ENCODE measurements at regions not wholly inside any gene's neighbourhood (a gene's known extent, or its start where the extent isn't known, plus 50 kb on each side); places are given as distances from the start of the nearest gene placed in this dataset.

GRCh38 chrX:100512471-100512870 is 72.3 kb upstream of the TNMD start:
- DNase-seq, result peak; percentile 39

- DNase-seq, result no peak
Observed at GRCh38 chrX:100494646-100495370, 84.7 kb upstream of the PCDH19 start.

GRCh38 chrX:100491174-100491573 is 81.1 kb upstream of the PCDH19 start:
- no peak for DNase-seq

- no peak for DNase-seq
Observed at GRCh38 chrX:100487795-100488194, 77.7 kb upstream of the PCDH19 start.

GRCh38 chrX:100484971-100485370 is 74.9 kb upstream of the PCDH19 start:
- no peak for DNase-seq

- DNase-seq, result no peak
Observed at GRCh38 chrX:100479329-100479728, 69.3 kb upstream of the PCDH19 start.

- DNase-seq, result no peak
Observed at GRCh38 chrX:100478714-100479306, 68.7 kb upstream of the PCDH19 start.

GRCh38 chrX:100477958-100478357 is 67.9 kb upstream of the PCDH19 start:
- no peak for DNase-seq

GRCh38 chrX:100477467-100477866 is 67.4 kb upstream of the PCDH19 start:
- DNase-seq, result no peak
